IPS-20b (cell line): ENCODE measurements at regions not wholly inside any gene's neighbourhood (a gene's known extent, or its start where the extent isn't known, plus 50 kb on each side); places are given as distances from the start of the nearest gene placed in this dataset.
A peak's percentile ranks its signal among the peaks of the same experiment; 100 is the strongest.

Source experiments
- H3K27ac ChIP-seq: one replicate; pipeline ENCODE4 v1.5.1; 2013; ENCODE audit warnings: low read length
- H3K27me3 ChIP-seq: 2 replicates; pipeline ENCODE4 v1.6.1; 2013; ENCODE audit warnings: mild to moderate bottlenecking, low read length, inconsistent platforms; ENCODE audit not compliant: insufficient read depth
- H3K36me3 ChIP-seq: 2 replicates; pipeline ENCODE4 v1.6.1; 2013; ENCODE audit warnings: low read depth, mild to moderate bottlenecking, inconsistent platforms, low read length, moderate library complexity; ENCODE audit not compliant: insufficient read depth
- H3K4me1 ChIP-seq: 2 replicates; pipeline ENCODE4 v1.6.1; 2013; ENCODE audit warnings: mild to moderate bottlenecking, control low read depth, inconsistent platforms, low read length, moderate library complexity; ENCODE audit not compliant: insufficient read depth
- H3K4me3 ChIP-seq: 2 replicates; pipeline ENCODE4 v1.5.1; 2013; ENCODE audit warnings: mild to moderate bottlenecking, low read length, inconsistent platforms
- H3K9ac ChIP-seq: 2 replicates; pipeline ENCODE4 v1.6.1; 2013; ENCODE audit warnings: low read depth, mild to moderate bottlenecking, inconsistent platforms, low read length, moderate library complexity
- H3K9me3 ChIP-seq: 2 replicates; pipeline ENCODE4 v1.6.1; 2013; ENCODE audit warnings: mild to moderate bottlenecking, low read depth, low read length, inconsistent platforms; ENCODE audit not compliant: insufficient read depth

- Histone ChIP-seq H3K4me3 (no peak overlapping the region), H3K36me3 (no peaks in the 10 kb centered on the region), H3K27me3 (peaks cover 3% of the 10 kb centered on the region; the same call in 1 of the 2 replicates), H3K4me1 (peaks cover 17% of the 10 kb centered on the region), H3K9me3 (no peaks in the 10 kb centered on the region), H3K27ac (no peak overlapping the region), H3K9ac (no peak overlapping the region)
Measured at GRCh38 chr22:35138521-35138920, 72.6 kb downstream of the ISX start.

GRCh38 chr22:35140879-35141745, 75.2 kb downstream of the ISX start:
- H3K36me3 ChIP-seq = no peaks in the 10 kb centered on the region
- no peak overlapping the region for H3K9ac ChIP-seq
- H3K27me3 ChIP-seq = peaks cover 3% of the 10 kb centered on the region; the same call in 1 of the 2 replicates
- H3K27ac ChIP-seq = no peak overlapping the region
- H3K4me3 ChIP-seq = no peak overlapping the region
- H3K9me3 ChIP-seq = no peaks in the 10 kb centered on the region
- no peaks in the 10 kb centered on the region for H3K4me1 ChIP-seq

- H3K27ac ChIP-seq = no peak overlapping the region
- no peaks in the 10 kb centered on the region for H3K27me3 ChIP-seq
- no peaks in the 10 kb centered on the region for H3K9me3 ChIP-seq
- no peaks in the 10 kb centered on the region for H3K36me3 ChIP-seq
- no peak overlapping the region for H3K4me3 ChIP-seq
- H3K4me1 ChIP-seq = peaks cover 4% of the 10 kb centered on the region; the same call in 1 of the 2 replicates
- H3K9ac ChIP-seq = no peak overlapping the region
Measured at GRCh38 chr22:35148381-35148780, 82.4 kb downstream of the ISX start.

- Histone ChIP-seq H3K9me3 (no peaks in the 10 kb centered on the region), H3K27me3 (no peaks in the 10 kb centered on the region), H3K9ac (no peak overlapping the region), H3K4me3 (no peak overlapping the region), H3K27ac (no peak overlapping the region), H3K36me3 (no peaks in the 10 kb centered on the region), H3K4me1 (peaks cover 4% of the 10 kb centered on the region; the same call in 1 of the 2 replicates)
Measured at GRCh38 chr22:35148866-35149548, 83.0 kb downstream of the ISX start.

- H3K4me1 ChIP-seq = peaks cover 11% of the 10 kb centered on the region; the same call in 1 of the 2 replicates
- no peak overlapping the region for H3K27ac ChIP-seq
Measured at GRCh38 chr22:35150183-35151107, 84.5 kb downstream of the ISX start.

GRCh38 chr22:35152316-35152715, 86.4 kb downstream of the ISX start:
- H3K36me3 ChIP-seq = no peaks in the 10 kb centered on the region
- no peak overlapping the region for H3K27ac ChIP-seq
- no peaks in the 10 kb centered on the region for H3K27me3 ChIP-seq
- H3K4me3 ChIP-seq = no peak overlapping the region
- H3K9ac ChIP-seq = no peak overlapping the region
- peaks cover 11% of the 10 kb centered on the region; the same call in 1 of the 2 replicates for H3K4me1 ChIP-seq
- H3K9me3 ChIP-seq = no peaks in the 10 kb centered on the region

More at GRCh38 chr22:35150183-35151107, 84.5 kb downstream of the ISX start:
- Histone ChIP-seq H3K9ac (no peak overlapping the region), H3K9me3 (no peaks in the 10 kb centered on the region), H3K27me3 (no peaks in the 10 kb centered on the region), H3K4me3 (no peak overlapping the region), H3K36me3 (no peaks in the 10 kb centered on the region)

- Histone ChIP-seq H3K27me3 (no peaks in the 10 kb centered on the region), H3K4me1 (peaks cover 11% of the 10 kb centered on the region; the same call in 1 of the 2 replicates), H3K27ac (no peak overlapping the region), H3K36me3 (no peaks in the 10 kb centered on the region), H3K9ac (no peak overlapping the region), H3K9me3 (no peaks in the 10 kb centered on the region), H3K4me3 (peak overlapping the region; percentile 4; the same call in 1 of the 2 replicates)
Measured at GRCh38 chr22:35154937-35155387, 89.0 kb downstream of the ISX start.

- H3K4me3 ChIP-seq = peak overlapping the region; percentile 4; the same call in 1 of the 2 replicates
- no peaks in the 10 kb centered on the region for H3K9me3 ChIP-seq
- H3K36me3 ChIP-seq = no peaks in the 10 kb centered on the region
- H3K27me3 ChIP-seq = no peaks in the 10 kb centered on the region
- peaks cover 11% of the 10 kb centered on the region; the same call in 1 of the 2 replicates for H3K4me1 ChIP-seq
- H3K27ac ChIP-seq = no peak overlapping the region
- H3K9ac ChIP-seq = no peak overlapping the region
Measured at GRCh38 chr22:35155403-35156025, 89.6 kb downstream of the ISX start.

- Histone ChIP-seq H3K36me3 (no peaks in the 10 kb centered on the region), H3K27me3 (no peaks in the 10 kb centered on the region), H3K4me1 (peaks cover 11% of the 10 kb centered on the region; the same call in 1 of the 2 replicates), H3K9ac (no peak overlapping the region), H3K4me3 (no peak overlapping the region), H3K9me3 (no peaks in the 10 kb centered on the region), H3K27ac (no peak overlapping the region)
Measured at GRCh38 chr22:35156945-35157344, 91.0 kb downstream of the ISX start.

GRCh38 chr22:35158336-35158735, 92.4 kb downstream of the ISX start:
- H3K9ac ChIP-seq = no peak overlapping the region
- no peaks in the 10 kb centered on the region for H3K27me3 ChIP-seq
- no peak overlapping the region for H3K27ac ChIP-seq
- H3K4me1 ChIP-seq = peaks cover 7% of the 10 kb centered on the region; the same call in 1 of the 2 replicates
- H3K4me3 ChIP-seq = no peak overlapping the region
- H3K9me3 ChIP-seq = no peaks in the 10 kb centered on the region
- no peaks in the 10 kb centered on the region for H3K36me3 ChIP-seq
